ENCODE measurements at regions not wholly inside any gene's neighbourhood (a gene's known extent, or its start where the extent isn't known, plus 50 kb on each side); places are given as distances from the start of the nearest gene placed in this dataset.

- TF ChIP-seq FOXA1 (IDR thresholded peaks at IDR 0.05), result no peak
- no peak for TF ChIP-seq SP1 (IDR thresholded peaks at IDR 0.05)
- TF ChIP-seq HDGF (IDR thresholded peaks at IDR 0.05; ENCODE audit: borderline replicate concordance), result no peak
- no peak for TF ChIP-seq FOXM1 (IDR thresholded peaks at IDR 0.05; ENCODE audit: borderline replicate concordance)
- TF ChIP-seq TARDBP (IDR thresholded peaks at IDR 0.05), result no peak
- no peak for TF ChIP-seq L3MBTL2 (conservative IDR thresholded peaks at IDR 0.05)
- TF ChIP-seq BHLHE40 (IDR thresholded peaks at IDR 0.05; ENCODE audit: borderline replicate concordance), result no peak
- TF ChIP-seq PKNOX1 (IDR thresholded peaks at IDR 0.05), result no peak
- no peak for TF ChIP-seq FOXK2 (IDR thresholded peaks at IDR 0.05)
- no peak for TF ChIP-seq ELF4 (IDR thresholded peaks at IDR 0.05)
- no peak for TF ChIP-seq NFRKB (IDR thresholded peaks at IDR 0.05)
- no peak for TF ChIP-seq ARNT (IDR thresholded peaks at IDR 0.05)
- TF ChIP-seq SUZ12 (IDR thresholded peaks at IDR 0.05), result no peak
These were observed 94.3 kb downstream of the RFLNA start for GRCh38 chr12:124389138-124389724.
